Neuron (in vitro differentiated cells): ENCODE measurements at regions not wholly inside any gene's neighbourhood (a gene's known extent, or its start where the extent isn't known, plus 50 kb on each side); places are given as distances from the start of the nearest gene placed in this dataset.

Experiments
- H2AFZ ChIP-seq: one replicate; pipeline ENCODE4 v1.6.1; 2013; ENCODE audit warnings: low read depth, mild to moderate bottlenecking, inconsistent platforms, low read length, moderate library complexity
- H3K27me3 ChIP-seq: one replicate; pipeline ENCODE4 v1.6.1; 2013; ENCODE audit warnings: low read length; ENCODE audit not compliant: insufficient read depth
- H3K36me3 ChIP-seq: one replicate; pipeline ENCODE4 v1.6.1; 2013; ENCODE audit warnings: low read length; ENCODE audit not compliant: insufficient read depth
- H3K4me1 ChIP-seq: one replicate; pipeline ENCODE4 v1.6.1; 2013; ENCODE audit warnings: low read length; ENCODE audit not compliant: insufficient read depth
- H3K4me3 ChIP-seq: 2 replicates; pipeline ENCODE4 v1.5.1; 2013; ENCODE audit warnings: mild to moderate bottlenecking, low read length, moderate library complexity
- H3K9me3 ChIP-seq: one replicate; pipeline ENCODE4 v1.6.1; 2013; ENCODE audit warnings: low read length

DNA sequence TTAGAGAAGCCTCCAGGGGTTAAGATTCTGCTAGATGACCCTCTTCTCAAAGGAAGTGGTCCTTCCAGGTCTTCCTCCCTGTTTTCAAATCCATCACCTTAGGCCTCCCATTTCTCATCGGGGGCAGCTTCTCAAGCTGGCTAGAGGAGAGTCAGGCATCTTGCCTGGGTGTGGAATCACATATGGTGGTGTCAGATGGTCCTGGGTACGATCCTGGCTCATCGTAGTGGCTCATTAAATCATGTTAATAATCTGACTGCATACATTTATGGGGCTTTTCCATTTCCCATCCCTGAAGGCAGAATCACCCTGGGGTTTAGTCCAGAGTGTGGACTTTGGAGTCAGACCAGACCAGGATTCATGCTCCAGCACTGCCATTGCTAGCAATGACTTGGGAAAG lies 132.6 kb downstream of the RPS24 start:
- Histone ChIP-seq H3K9me3 (peaks cover 7% of the 10 kb centered on the region), H3K4me3 (no peak overlapping the region), H2AFZ (no peak overlapping the region), H3K27me3 (no peaks in the 10 kb centered on the region), H3K36me3 (no peaks in the 10 kb centered on the region), H3K4me1 (no peaks in the 10 kb centered on the region)

DNA sequence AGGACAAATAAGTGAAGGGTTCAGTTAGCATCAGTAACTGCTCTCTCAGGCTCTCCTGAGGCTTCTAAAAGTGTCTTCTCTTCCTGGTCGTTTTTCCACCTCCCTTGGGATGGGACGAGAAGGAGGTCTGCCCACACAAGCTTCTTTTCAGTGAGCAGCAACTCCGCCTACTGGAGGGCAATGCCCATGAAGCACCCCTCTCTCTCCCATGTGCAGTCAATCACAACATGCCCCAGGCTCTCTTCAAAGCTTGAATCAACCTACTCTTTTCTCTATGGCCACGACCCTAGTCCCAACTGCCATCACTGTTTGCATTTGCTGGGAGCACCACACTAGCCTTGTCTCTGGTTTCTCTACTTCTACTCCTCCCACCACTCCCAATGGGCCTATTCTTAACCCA lies 135.6 kb downstream of the RPS24 start:
- H2AFZ ChIP-seq: no peak overlapping the region
- H3K4me1 ChIP-seq: no peaks in the 10 kb centered on the region
- H3K36me3 ChIP-seq: no peaks in the 10 kb centered on the region
- no peaks in the 10 kb centered on the region for H3K27me3 ChIP-seq
- H3K4me3 ChIP-seq: no peak overlapping the region
- H3K9me3 ChIP-seq: peaks cover 4% of the 10 kb centered on the region

DNA sequence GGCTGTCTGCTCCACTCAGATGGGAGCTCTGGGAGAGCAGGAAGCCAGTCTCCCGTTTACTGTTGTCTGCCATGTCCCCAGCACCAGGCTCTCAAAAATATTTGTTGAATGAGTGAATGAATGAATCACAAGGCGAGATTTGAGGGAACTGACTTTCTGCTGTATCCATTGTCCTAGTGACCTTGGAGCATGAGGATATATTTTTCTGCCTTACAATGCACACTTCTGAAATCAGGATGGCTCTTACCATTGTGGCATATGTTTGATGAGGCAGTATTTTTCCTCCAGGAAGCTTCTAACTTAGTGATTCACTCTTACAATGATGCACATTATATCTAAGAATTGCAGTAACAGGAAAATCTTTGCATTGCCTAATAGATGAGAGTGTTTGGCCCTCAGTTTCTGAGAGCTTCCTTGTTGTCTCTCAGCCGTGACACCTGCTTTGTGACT lies 136.4 kb downstream of the RPS24 start:
- H3K4me1 ChIP-seq: peaks cover 2% of the 10 kb centered on the region

DNA sequence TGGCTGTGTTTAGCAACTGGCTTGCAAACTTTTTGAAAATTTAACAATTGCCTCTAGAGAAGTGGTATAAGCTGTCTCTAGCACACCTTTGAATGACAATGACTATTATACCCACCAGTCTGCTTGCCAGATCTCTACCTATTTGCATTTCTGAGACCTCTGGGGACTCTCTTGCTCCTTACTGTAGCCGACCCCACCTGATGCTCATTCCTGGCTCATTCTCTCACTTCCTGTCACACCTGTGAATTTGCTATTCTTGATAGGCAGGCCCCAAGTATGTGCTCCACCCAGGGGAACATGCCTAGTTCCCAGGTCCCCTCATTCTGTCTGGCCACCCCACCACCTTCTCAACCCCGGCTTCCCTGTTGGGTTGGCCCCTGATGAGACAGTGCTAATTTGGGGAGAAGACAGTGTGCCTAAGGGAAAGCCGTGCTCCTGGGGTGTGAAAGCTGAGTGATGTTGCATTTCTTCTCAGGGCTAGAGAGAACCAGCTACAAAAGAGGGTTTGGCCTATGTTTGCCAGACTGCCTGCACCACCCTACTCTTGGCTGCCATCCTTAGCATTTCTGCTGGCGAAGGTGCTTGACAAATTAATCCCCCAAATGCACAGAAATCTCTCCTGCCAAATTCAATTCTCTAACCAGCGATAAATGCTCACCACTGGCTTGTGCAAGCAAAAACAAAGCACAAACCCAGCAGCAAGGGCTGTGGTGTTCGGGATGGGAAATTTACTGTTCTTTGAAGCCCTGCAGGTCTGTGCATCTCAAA lies 138.2 kb downstream of the RPS24 start:
- Histone ChIP-seq H3K4me1 (peaks cover 20% of the 10 kb centered on the region), H2AFZ (no peak overlapping the region), H3K4me3 (no peak overlapping the region), H3K36me3 (no peaks in the 10 kb centered on the region), H3K9me3 (peaks cover 4% of the 10 kb centered on the region), H3K27me3 (no peaks in the 10 kb centered on the region)

More for the DNA sequence above, 136.4 kb downstream of the RPS24 start:
- Histone ChIP-seq H3K9me3 (peaks cover 4% of the 10 kb centered on the region), H3K27me3 (no peaks in the 10 kb centered on the region), H3K4me3 (no peak overlapping the region), H3K36me3 (no peaks in the 10 kb centered on the region), H2AFZ (no peak overlapping the region)

DNA sequence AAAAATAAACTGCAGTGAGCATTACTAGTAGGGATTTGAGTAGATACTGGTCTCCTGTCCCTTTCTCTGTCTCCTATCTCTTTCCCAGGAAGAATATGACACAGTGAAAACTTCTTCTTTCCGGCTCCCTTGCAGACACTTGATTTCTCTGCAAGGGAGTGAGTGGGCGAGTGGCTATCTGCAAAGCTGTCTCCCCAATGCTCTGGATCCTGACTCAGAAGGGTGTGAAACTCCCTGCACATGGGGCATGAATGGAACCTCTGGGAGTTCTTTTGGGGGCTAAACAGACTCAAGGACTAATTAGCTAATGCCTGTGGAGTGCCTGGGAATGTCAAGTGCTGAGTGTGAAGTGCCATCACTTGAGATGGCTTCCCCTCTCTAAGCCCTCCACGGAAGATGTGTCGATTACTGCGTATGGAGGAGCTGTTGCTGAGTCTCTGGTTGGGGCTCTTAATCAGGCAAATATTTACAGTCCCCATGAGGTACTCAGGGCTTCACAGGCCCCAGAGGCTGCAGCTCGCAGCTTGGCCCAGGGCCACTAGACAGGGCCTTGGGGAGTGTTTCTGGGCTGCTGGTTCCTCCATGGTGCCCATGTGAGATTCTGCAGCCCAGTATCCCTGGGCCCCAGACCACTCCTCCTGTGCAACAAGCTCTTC lies 139.8 kb downstream of the RPS24 start:
- H3K4me1 ChIP-seq: peaks cover 37% of the 10 kb centered on the region
- H3K9me3 ChIP-seq: peaks cover 4% of the 10 kb centered on the region
- H2AFZ ChIP-seq: no peak overlapping the region

DNA sequence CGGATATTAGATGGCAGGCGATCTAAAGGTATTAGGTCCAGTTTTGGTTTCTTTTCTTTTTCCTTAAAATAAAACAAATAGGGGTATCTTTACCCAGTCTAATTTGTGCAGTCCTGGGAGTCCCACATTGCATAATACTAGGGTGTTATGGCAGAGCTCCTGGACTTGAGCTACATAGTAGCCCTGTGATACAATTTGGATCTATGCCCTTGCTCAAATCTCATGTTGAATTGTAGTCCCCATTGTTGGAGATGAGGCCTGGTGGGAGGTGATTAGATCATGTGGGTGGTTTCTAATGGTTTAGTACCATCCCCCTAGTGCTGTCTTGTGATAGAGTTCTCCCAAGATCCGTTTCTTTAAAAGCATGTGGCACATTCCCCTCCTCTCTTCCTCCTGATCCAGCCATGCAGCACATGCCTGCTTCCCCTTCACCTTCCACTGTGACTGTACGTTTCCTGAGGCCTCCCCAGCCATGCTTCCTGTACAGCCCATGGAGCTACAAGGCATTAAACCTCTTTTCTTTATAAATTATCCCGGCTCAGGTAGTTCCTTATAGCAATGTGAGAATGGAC lies 141.9 kb downstream of the RPS24 start:
- Histone ChIP-seq H3K4me1 (peaks cover 46% of the 10 kb centered on the region), H3K9me3 (peaks cover 2% of the 10 kb centered on the region), H2AFZ (no peak overlapping the region), H3K4me3 (no peak overlapping the region), H3K36me3 (no peaks in the 10 kb centered on the region), H3K27me3 (no peaks in the 10 kb centered on the region)

More for the DNA sequence above, 139.8 kb downstream of the RPS24 start:
- no peak overlapping the region for H3K4me3 ChIP-seq
- H3K27me3 ChIP-seq: no peaks in the 10 kb centered on the region
- H3K36me3 ChIP-seq: no peaks in the 10 kb centered on the region

DNA sequence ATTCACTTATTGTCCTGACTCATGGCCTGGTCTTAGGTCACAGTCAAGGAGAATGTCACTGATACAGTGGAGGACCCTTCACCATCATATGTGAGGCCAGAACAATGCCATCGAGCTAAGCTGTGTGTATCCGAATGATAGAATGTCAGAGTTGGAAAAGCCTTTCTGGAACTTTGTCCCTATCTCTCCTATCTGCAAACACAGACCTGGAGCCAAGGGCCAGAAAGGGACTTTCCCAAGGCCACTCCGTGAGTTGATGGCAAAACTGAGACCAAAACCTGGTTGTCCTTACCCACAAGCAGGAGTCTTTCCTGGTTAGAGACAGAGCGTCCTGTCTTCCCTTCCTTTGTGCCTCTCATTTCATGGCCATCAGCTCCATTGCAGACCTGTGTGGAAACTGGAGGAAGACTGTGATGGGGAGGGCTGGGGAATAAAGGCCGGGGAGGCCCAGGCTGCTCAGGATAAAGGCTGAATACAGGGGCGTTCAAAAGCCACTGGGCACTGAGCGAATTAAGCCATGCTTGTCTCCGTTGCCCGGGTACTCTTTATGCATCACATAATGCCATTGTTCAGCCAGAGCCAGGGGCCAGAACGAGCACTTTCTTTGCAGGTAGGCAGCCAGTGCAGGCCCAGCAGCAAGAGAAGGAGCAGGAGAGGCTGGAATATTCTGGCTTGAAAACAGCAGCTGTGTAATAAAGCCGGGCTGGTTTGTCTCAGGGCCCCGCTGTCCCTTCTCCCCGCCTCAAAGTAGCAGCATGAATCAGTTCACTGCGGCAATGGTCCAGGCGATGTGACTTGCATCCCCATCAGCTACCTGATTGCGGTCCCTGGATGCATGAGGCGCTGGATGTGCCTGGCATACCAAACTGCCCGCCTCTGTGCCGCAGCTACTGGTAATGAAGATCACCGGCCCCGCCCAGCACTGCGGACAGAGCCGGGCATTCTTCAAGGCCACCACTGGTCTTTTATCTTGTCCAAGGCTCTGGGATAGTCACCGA lies 143.0 kb downstream of the RPS24 start:
- Histone ChIP-seq H3K27me3 (no peaks in the 10 kb centered on the region), H3K4me3 (no peak overlapping the region), H3K9me3 (no peaks in the 10 kb centered on the region), H3K36me3 (no peaks in the 10 kb centered on the region), H3K4me1 (peaks cover 46% of the 10 kb centered on the region), H2AFZ (no peak overlapping the region)

DNA sequence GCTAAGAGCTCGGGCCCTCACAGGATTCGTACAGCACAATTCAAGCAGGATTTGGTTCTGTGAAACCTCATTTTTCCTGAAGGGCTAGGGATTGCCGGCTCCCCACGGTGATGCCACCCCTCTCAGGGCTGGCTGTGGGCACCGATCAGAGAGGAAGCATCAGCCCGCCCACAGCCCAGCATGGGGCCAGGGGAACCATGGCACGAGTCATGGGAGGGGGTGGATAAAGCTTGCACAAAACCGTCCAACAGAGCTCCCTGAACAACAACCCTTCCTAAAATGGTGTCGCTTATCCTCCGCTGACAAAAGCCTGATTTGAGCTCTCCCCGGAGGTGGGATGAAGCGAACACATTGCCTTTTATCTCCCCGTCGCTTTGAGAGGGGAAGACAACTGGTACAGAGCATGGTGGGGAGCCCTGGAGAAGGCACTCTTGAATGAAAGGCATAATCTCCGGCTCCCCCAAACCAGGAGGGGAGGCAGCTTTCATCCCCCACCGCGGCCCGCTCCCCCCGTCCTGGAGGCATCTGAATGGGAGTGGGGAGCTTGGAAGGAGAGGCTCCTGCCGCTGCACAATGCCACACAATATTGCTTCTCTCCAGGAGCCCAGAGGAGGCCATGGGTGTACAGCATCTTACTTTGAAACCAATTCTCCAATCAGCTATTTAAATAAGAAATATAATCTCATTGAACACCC lies 144.0 kb downstream of the RPS24 start:
- peaks cover 46% of the 10 kb centered on the region for H3K4me1 ChIP-seq
- H3K27me3 ChIP-seq: no peaks in the 10 kb centered on the region
- peak overlapping the region; percentile 2 for H2AFZ ChIP-seq
- H3K4me3 ChIP-seq: no peak overlapping the region
- no peaks in the 10 kb centered on the region for H3K9me3 ChIP-seq
- no peaks in the 10 kb centered on the region for H3K36me3 ChIP-seq

DNA sequence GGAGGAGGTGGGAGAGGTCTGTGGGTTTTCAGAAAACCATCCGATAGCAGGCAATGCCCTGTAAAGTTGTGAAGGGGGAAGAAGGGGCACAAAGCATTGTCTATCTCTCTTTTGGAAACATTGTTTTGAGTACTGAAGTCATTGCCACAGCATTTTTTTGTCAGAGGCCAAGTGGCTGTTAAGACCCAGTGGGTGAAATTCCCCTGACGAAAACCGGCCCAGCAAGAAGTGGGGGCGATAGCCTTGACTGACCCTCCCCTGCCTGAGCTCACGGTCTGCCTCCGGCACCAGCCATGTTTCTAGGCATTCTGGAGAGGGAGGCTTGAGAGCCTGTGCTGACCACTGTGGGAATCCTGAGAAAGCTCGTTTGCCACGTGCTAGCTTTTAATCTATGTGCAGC lies 144.7 kb downstream of the RPS24 start:
- H3K4me3 ChIP-seq: no peak overlapping the region
- H2AFZ ChIP-seq: no peak overlapping the region
- no peaks in the 10 kb centered on the region for H3K27me3 ChIP-seq
- no peaks in the 10 kb centered on the region for H3K9me3 ChIP-seq
- no peaks in the 10 kb centered on the region for H3K36me3 ChIP-seq
- H3K4me1 ChIP-seq: peaks cover 46% of the 10 kb centered on the region

DNA sequence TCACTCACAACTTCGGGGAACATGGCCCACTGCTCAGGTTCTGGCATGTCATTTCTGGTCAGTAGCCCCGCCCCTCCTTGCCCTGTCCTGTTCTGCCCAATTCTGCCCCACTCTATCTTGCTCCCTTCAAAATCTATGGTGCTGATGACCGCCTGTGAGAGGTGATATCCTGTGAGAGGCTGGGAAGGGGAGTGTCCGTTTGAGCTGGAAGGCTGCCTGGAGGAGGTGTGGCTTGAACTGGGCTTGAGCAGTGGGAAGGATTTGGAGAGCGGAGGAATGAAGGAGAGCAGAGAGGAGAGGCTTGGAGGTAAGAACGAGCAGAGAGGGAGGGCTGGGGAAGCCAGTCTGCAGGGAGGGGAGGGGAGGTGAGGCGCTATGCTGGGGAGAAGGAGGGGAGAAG lies 145.3 kb downstream of the RPS24 start:
- no peak overlapping the region for H2AFZ ChIP-seq
- no peaks in the 10 kb centered on the region for H3K36me3 ChIP-seq
- peaks cover 46% of the 10 kb centered on the region for H3K4me1 ChIP-seq
- no peaks in the 10 kb centered on the region for H3K9me3 ChIP-seq
- H3K4me3 ChIP-seq: no peak overlapping the region
- H3K27me3 ChIP-seq: no peaks in the 10 kb centered on the region

DNA sequence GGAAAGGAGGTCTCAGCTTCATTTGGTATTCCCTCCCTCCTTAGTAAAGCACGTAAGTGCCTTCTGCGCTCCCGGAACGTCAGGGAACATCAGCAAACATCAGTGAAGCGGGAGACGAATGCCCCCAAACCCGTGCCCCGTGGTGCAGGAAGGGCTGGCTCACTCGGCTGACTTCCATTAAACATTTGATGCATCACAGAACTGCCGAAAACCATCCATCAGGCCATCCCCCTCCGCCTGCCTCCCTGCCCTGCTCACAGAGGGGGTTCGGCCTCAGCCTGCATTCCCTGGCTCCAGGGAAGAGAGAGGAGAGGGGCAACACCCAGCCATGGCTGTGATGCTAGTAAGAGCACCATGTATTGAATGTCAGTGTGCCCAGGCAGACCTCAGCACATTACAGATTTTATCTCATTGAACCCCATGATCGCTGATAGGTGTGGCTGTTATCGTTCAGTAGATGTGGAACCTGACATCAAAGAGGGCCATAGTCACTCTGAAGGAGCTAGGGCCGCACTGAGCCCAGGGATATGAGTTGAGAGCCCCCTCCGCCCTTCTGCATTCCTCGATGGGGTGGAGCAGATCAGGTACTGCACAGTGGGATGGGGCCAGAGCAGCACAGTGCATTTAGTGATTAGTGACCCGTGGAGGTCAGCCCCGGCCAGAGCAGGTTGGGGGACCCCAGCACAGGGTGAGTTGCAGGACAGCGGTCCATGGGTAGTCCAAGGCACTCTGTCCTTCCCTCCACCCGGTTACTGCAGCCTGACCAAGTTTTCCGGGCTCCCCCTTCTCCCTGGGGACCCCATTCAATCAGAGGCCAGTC lies 146.4 kb downstream of the RPS24 start:
- Histone ChIP-seq H3K9me3 (no peaks in the 10 kb centered on the region), H3K4me3 (no peak overlapping the region), H2AFZ (no peak overlapping the region), H3K36me3 (no peaks in the 10 kb centered on the region), H3K4me1 (peaks cover 43% of the 10 kb centered on the region), H3K27me3 (no peaks in the 10 kb centered on the region)
